GM18505 (cell line): ENCODE measurements at regions not wholly inside any gene's neighbourhood (a gene's known extent, or its start where the extent isn't known, plus 50 kb on each side); places are given as distances from the start of the nearest gene placed in this dataset.

Source experiments
- ATAC-seq: cut with Tn5 transposase; IDR thresholded peaks from one replicate; pipeline ENCODE4 v1.9.1; 2021; ENCODE audit not compliant: unreplicated experiment
- POLR2A ChIP-seq: IDR thresholded peaks from 4 replicates; pipeline ENCODE4 v1.6.1; 2011; ENCODE audit warnings: borderline replicate concordance; ENCODE audit not compliant: insufficient read depth, insufficient read length; ENCODE audit errors: extremely low read depth

DNA sequence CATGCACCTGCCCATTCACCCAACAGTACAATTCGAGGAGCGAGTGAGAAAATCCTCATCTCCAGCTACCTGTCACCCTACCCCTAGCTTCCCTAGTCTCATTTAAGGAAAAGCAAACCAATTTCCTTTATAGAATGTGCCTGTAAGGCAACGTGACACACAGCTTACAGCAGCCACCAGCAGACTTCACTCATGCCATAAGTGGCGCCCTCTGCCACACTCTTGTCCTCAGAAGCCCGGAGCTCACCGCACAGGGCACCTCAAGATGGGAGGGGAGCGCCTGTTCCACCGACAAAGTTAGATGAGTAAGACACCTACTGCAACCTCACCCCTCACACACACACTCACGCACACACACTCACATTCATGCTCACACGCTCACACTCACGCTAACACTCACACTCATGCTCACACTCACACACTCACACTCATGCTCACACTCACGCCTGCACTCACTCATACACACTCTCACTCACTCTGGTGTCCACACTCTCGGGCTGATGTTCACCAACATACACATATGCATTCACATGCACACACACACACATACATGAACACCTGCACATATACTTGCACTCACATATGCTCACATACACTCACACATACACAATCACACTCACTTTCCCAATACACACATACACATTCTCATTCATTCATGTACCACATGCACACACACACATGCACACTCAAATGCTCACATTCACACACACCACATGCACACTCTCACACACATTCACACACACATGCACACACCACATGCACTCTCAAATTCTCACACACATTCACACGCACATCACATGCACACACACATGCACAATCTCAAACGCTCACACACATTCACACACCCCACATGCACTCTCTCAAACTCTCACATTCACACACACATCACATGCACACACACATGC lies 170.7 kb downstream of the PSMG1 start:
- TF ChIP-seq POLR2A = no peak
- ATAC-seq = no peak

DNA sequence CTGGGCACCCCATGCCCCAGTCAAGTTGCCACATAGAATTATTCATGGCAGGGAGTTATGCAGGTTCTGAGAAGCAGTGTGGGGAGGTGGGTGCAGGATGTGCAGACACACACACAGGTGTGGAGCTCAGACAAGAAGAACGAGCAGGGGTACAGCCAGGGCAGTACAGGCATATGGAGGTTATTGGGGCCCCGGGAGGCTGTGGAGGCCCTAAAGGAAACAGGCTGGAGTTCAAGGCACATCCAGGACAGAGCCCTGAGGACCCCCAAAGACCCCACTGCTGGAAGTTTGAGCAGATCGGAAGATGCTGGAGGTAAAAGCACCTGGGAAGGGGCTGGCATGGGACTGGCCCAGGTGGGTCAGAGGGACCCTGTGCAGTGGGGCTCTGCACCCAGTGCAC lies 171.3 kb downstream of the PSMG1 start:
- no peak for TF ChIP-seq POLR2A
- ATAC-seq = no peak

DNA sequence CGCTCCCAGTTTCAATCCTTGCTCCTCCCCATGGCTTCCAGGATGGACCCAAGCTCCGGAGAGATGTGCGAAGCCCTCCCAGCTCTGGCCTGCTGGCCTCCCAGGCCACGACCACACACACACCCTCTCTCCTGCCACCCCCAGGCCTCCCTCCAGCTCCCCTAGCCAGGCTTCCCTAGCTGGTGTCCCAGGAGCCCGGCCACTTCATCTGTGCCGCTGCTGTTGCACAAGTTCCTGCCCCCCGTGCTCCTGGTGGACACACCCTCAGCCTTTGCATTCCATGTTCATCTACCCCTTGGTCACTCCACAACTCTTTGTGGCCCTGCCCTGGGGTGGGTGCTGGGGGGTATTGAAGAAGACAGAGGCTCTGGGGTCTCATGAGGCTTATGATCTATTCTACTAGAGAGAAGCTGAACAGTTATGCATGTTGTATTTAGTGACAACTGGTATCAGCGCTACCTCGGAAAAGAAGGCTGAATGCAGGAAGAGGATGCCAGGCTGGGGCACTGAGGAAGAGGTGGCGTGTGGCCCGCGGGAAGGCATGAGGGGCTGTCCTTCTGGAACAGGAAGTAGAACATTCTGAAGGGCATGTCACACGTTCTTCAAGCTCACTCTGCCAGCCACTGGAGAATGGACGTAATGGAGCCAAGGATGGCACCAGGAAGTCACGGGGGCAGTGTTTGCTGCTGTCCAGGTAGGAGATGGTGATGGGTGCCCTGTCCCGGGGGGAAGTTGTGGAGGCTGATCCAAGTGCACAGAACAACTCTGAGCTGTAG lies 172.4 kb downstream of the PSMG1 start:
- no peak for ATAC-seq
- no peak for TF ChIP-seq POLR2A

DNA sequence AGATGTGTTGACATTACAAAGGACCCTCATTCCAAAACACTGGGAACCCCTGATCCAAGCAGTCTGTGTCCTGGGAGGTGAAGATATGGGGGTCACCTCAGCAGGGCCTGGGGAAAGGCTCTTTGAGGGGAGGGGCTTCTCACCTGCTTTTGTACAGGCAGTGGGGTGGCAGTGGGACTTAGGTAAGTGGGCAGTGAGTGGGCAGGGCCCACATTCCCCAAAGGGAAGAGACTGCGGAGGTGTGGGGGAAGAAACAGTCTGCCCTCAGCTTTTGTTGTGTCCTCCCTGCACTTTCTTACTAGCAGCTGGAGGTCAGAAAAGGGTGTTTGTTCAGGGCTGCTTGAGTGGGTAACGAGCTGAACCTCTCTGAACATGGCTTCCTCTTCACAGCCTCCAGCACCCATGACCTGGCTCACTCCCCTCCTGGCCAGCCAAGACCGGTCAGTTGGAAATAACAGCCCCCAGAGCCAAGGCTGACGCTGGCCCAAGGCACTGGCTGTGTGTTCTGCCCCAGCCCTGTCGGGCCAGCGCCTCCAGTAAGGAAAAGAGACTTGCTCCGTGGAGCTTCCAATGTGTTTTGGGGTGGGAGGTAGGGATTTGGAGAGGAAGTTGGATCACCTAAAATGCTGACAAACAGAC lies 173.5 kb downstream of the PSMG1 start:
- ATAC-seq = no peak
- TF ChIP-seq POLR2A = no peak

DNA sequence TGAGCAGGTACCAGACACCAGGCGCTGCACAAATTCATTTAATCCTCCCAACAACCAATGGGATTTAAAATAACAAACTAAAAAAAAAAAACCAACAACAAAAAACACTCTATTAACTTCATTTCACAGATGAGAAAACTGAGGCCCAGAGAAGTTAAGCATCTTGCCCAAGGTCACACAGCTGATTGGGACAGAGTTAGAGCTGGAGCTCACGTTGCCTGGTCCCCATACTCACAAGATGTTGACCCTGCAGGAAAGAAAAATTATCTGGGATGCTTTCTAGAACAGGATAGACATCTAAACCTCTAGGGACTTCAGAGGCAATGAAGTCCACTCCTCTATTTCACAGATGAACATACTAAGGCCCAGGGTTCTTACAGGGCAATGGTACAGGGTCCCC lies 175.3 kb downstream of the PSMG1 start:
- TF ChIP-seq POLR2A = no peak
- no peak for ATAC-seq

DNA sequence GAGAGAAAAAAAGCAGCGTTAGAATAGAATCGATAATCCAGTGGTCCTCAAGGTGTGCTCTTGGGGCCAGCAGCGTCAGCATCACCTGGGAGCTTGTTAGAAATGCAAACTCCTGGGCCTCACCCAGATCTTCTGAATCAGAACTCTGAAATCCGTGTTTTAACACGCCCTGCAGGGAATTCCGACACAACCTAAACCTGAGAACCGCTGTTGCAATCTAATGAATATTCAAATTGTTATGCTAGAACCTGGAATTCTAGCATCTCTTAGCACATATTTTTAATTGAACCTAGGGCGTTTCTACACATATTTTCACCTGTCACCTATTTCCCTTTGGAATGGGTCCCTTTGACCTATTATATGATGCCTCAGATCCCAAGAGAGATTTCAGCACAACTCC lies 175.7 kb downstream of the PSMG1 start:
- no peak for ATAC-seq
- TF ChIP-seq POLR2A = no peak

DNA sequence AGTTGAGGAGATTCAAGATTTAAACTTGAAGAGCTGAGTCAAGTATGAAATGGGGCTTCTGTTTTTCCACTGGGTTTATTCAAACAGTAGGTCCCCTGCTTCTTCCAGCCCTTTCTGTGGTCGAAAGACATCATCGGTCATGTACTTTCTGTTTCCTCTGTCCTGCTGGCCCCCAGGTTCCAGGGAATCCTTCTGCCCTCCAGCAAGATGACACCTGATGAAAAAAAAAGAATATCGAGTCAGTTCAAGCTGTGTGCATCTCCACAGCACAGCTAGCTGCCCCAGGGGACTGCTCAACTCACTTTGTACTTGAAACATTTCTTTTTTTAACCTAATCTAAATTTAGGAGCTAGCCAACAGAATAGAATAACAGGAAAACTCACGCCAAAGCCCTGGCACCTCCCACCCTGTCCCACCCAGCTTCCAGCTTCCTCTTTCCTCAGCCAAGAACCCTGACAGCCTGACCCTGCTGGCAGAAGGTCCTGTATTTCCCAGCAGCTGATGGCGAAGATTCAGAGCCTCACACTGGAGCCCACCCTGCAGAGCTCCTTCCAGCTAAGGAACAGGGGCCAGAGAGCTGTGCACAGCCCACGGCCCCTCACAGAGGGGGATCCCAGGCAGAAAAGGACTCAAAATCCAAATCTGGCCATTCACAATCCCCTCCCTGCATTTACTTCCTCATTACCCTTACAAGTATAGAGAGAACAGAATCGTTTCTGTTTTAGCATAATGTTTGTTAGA lies 176.5 kb downstream of the PSMG1 start:
- no peak for TF ChIP-seq POLR2A
- ATAC-seq = no peak

DNA sequence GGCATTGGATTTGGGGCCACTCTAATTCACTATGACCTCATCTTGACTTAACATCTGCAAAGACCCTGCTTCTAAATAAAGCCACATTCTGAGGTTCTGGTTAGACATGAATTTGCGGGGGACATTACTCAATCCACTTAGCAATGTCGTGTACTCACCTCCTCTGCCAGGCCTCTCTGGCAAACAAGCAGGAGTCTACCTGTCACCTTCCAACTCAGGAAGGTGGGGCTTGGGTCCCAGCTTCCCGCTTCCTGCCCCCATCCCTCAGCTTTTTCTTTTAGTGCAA lies 177.8 kb downstream of the PSMG1 start:
- TF ChIP-seq POLR2A = no peak
- ATAC-seq = no peak

DNA sequence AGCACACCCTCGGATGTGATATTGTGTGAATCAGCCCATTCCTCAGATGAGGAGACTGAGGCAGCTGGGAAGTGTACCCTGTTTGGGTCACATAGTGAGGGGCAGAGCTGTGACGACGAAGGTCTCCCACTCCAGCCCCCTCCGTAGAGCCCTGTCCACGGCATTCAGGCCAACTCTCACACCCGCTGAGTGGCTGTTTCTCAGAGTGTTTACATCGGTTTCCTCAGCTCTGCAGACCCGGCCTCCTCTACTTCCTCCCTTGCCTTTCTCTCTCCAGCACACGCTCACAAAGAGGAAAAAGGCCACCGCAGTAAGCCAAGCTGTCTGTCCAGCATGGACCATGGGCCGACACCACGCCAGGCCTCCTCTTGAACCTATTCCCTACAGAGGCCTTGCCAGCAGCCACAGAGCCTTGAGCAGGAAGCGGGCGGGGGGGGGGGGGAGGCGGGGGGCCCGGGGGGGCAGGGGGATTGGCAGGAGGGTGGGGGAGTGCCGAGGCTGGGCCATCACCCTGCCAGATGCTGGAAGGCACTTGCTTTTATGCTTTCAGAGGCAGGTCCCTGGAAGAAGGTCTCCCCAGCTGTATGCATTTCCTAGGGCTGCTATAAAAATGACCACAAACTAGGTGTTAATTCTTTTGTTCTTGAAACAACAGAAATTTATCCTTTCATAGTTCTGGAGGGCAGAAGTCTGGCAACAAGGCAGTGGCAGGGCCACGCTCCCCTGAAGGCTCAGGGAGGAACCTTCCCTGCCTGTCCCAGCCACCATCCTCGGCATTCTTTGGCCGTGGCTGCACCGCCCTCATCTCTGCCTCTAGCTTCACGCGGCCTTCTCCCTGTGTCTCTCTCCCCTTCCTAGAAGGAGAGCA lies 178.4 kb downstream of the PSMG1 start:
- no peak for ATAC-seq
- TF ChIP-seq POLR2A = no peak

DNA sequence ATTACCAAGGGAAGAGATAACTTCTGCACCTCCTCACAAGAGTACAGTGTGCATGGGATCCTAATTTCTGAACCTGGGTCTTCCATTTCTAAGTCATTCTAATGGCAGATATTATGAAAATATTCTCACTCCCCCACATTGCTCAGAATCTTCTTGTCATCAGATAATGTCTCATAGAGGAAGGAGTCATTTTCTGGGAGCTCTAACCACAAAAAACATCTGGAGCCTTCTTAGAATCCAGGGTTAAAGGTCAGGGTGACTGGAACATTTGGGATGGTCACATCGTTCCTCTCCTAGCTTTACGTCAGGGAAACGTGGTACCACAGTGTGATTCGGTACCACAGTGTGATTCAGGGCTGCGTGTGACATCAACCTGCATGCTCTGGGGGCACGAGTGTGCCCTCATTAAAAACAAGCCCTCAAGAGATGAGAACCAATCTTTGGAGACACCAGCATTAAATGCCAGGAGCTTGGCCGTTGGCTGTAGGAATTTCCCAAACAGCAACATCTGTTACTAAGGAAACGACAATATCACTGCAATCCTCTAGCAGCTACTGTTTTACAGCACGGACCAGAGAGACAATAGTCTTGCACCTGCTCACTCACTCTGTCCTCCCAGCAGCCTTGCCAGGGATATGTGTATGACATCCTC lies 179.1 kb downstream of the PSMG1 start:
- TF ChIP-seq POLR2A = no peak
- ATAC-seq = no peak

DNA sequence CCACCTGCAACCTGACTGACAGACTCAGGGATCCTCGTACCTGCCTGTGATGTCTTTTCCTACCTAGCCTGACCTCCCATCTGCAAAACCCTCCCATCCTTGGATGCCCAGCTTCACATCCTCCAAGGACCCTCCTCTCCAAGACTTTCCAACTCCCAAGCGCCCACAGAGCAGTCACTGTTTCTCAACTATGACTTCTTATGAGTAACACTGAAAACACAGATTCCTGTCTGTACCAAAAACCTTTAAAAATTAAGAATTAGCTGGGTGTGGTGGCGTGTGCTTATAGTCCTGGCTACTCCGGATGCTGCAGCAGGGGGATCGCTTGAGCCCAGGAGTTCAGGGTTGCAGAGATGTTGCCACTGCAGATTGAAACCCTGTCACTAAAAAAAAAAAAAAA lies 181.9 kb downstream of the PSMG1 start:
- no peak for ATAC-seq

DNA sequence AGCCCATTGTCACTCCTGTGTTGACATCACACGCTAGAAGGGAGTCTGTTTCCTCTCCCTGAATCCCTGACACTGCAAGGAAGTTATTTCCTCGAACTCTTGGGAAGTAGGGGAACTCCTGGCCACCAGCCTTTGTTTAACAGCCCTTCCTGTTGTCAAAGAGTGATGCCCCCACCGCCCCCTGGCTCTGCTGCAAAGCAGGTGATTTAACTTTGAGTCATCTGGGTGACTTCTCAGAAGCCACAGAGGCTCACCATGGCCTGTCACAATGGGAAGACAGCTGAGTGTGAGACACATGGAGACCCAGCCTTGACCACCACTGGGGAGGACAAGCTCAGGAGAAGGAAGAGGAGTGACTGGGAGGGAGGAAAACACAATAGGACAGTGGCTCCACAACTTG lies 182.8 kb downstream of the PSMG1 start:
- no peak for TF ChIP-seq POLR2A
- ATAC-seq = no peak

More for the DNA sequence above, 181.9 kb downstream of the PSMG1 start:
- TF ChIP-seq POLR2A = no peak
